AG04449 (cell line): ENCODE measurements at regions not wholly inside any gene's neighbourhood (a gene's known extent, or its start where the extent isn't known, plus 50 kb on each side); places are given as distances from the start of the nearest gene placed in this dataset.

Source experiments
- CTCF ChIA-PET: fragments of 350-600 bp; formaldehyde crosslinking; extraction: SDS; loops from one replicate; lab custom pipeline; 2021; ENCODE audit warnings: antibody characterized with exemption; lab: Yijun Ruan, JAX
- POLR2A ChIA-PET: fragments of 400-600, 350-600 bp; formaldehyde crosslinking; extraction: SDS; loops from one replicate; lab custom pipeline; 2020; ENCODE audit warnings: antibody characterized with exemption, inconsistent platforms; lab: Yijun Ruan, JAX
- DNase-seq: peaks from one replicate; pipeline ENCODE4 v3.0.0-alpha.2; 2010; ENCODE audit warnings: low read depth, low spot score
- H3K4me3 ChIP-seq: 2 replicates; pipeline ENCODE4 v1.5.1; 2011; ENCODE audit warnings: low read depth, mild to moderate bottlenecking, control low read depth, low read length
- CTCF ChIP-seq: IDR thresholded peaks from one replicate; pipeline ENCODE4 v1.5.1; 2011; ENCODE audit warnings: mild to moderate bottlenecking, moderate library complexity, low read length, control low read depth, inconsistent platforms; ENCODE audit not compliant: insufficient read depth; ENCODE audit errors: missing control alignments

GRCh38 chr12:107219301-107219700 is 126.0 kb upstream of the CRY1 start:
- CTCF ChIA-PET = interaction anchor here (0.9 kb wide), 1 partner anchor 8 kb away, joined by 3 read pairs; no protein-coding TSS in a partner anchor
- no peak for DNase-seq
- TF ChIP-seq CTCF = no peak
- H3K4me3 ChIP-seq = no peak overlapping the region
- POLR2A ChIA-PET = no interaction called here

GRCh38 chr12:107221913-107222312 is 128.6 kb upstream of the CRY1 start:
- CTCF ChIA-PET = interaction anchor here (1.2 kb wide), 1 partner anchor 183 kb away, joined by 4 read pairs; no protein-coding TSS in a partner anchor
- POLR2A ChIA-PET = no interaction called here

GRCh38 chr12:107223821-107224220 is 130.5 kb upstream of the CRY1 start:
- ChIA-PET POLR2A (no interaction called here), CTCF (no interaction called here)
- no peak for TF ChIP-seq CTCF
- no peak for DNase-seq
- no peak overlapping the region for H3K4me3 ChIP-seq

More at GRCh38 chr12:107221913-107222312, 128.6 kb upstream of the CRY1 start:
- DNase-seq = no peak
- no peak overlapping the region for H3K4me3 ChIP-seq
- no peak for TF ChIP-seq CTCF

- ChIA-PET POLR2A (no interaction called here), CTCF (interaction anchor here (1.2 kb wide), 1 partner anchor 19 kb away, joined by 3 read pairs; no protein-coding TSS in a partner anchor)
- no peak for DNase-seq
- TF ChIP-seq CTCF = no peak
- no peak overlapping the region for H3K4me3 ChIP-seq
Measured at GRCh38 chr12:107225635-107226034, 132.3 kb upstream of the CRY1 start.

- ChIA-PET POLR2A (no interaction called here), CTCF (interaction anchor here (1.2 kb wide), 1 partner anchor 19 kb away, joined by 3 read pairs; no protein-coding TSS in a partner anchor)
- DNase-seq = no peak
- no peak for TF ChIP-seq CTCF
- no peak overlapping the region for H3K4me3 ChIP-seq
Measured at GRCh38 chr12:107226126-107226525, 132.8 kb upstream of the CRY1 start.

- no peak overlapping the region for H3K4me3 ChIP-seq
- no peak for TF ChIP-seq CTCF
- ChIA-PET POLR2A (no interaction called here), CTCF (interaction anchor here (1.2 kb wide), 1 partner anchor 9 kb away, joined by 3 read pairs; no protein-coding TSS in a partner anchor)
- DNase-seq = no peak
Measured at GRCh38 chr12:107228076-107228475, 134.7 kb upstream of the CRY1 start.
